DND-41 (cell line): ENCODE measurements at regions not wholly inside any gene's neighbourhood (a gene's known extent, or its start where the extent isn't known, plus 50 kb on each side); places are given as distances from the start of the nearest gene placed in this dataset.
"Not testable (repeated sequence)": the region's sequence is repeated elsewhere in the genome, so short reads cannot be mapped to it uniquely, and the experiment has no call there.

Experiments
- CTCF ChIP-seq: IDR thresholded peaks from 2 replicates; pipeline ENCODE4 v1.5.1; 2012; ENCODE audit warnings: borderline replicate concordance, low read length, moderate library complexity, mild to moderate bottlenecking; ENCODE audit not compliant: poor library complexity, severe bottlenecking; ENCODE audit errors: extremely low read depth
- EZH2 ChIP-seq: IDR thresholded peaks from 3 replicates; pipeline ENCODE4 v1.6.1; 2012; ENCODE audit warnings: borderline replicate concordance, low read depth, mild to moderate bottlenecking, moderate library complexity, low read length, inconsistent platforms; ENCODE audit not compliant: severe bottlenecking

GRCh38 chr10:27354100-27354499 is 113.5 kb upstream of the ACBD5 start:
- TF ChIP-seq CTCF, EZH2: not testable (repeated sequence)
